ENCODE measurements at regions not wholly inside any gene's neighbourhood (a gene's known extent, or its start where the extent isn't known, plus 50 kb on each side); places are given as distances from the start of the nearest gene placed in this dataset.

DNA sequence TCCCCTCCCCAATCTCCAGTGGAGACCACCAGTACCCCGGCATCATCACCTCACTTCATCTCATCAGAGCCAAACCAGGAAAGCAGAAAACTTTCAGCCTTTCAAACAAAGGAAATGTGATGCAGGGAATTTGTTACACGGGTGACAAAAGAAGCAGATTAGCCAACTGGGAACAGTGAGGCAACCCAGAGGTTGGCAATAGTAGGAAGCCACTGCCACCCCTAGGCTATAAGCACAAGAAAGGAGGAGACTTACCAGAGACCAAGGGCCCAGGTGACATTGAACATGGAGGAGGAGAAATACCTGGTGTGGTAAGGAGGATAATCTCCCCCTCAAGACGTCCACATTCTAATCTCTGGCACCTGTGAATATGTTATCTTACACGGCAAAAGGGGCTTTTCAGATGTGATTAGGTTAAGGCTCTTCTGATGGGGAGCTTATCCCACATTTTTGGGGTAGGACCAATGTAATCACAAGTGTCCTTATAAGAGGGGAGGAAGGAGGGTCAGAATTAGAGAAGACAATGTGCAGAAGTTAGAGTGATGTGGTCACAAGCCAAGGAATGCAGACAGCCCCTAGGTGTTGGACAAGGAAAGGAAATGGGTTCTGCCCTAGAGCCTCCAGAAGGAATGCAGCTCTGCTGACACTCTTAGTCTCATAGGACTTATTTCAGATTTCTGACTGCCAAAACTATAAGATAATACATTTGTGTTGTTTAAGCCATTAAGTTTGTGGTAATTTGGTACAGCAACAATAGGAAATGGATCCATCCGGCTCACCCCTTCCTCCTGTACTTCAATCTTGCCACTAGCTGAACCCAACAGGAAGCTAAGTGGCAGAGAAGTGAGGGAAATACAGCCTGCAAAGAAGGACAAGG, 83.6 kb upstream of the VAV3 start:
- Mint-ChIP-seq H3K27me3 (peaks cover 57% of the 10 kb centered on the region), H3K4me1 (ENCODE audit: low read depth) (peaks cover 20% of the 10 kb centered on the region), H3K27ac (no peak overlapping the region), H3K9me3 (ENCODE audit: low read depth) (no peaks in the 10 kb centered on the region), H3K4me3 (ENCODE audit: low read depth) (no peak overlapping the region), H3K36me3 (ENCODE audit: insufficient read depth) (no peaks in the 10 kb centered on the region)
- no peak for DNase-seq (ENCODE audit: low spot score, unreplicated experiment)
- no peak for TF ChIP-seq CTCF (IDR thresholded peaks at IDR 0.05; ENCODE audit: unreplicated experiment)

GRCh38 chr1:108047085-108047484, 82.1 kb upstream of the VAV3 start:
- no peak overlapping the region for H3K4me3 Mint-ChIP-seq (ENCODE audit: low read depth)
- H3K36me3 Mint-ChIP-seq (ENCODE audit: insufficient read depth): no peaks in the 10 kb centered on the region
- H3K27ac Mint-ChIP-seq: no peak overlapping the region
- TF ChIP-seq CTCF (IDR thresholded peaks at IDR 0.05; ENCODE audit: unreplicated experiment): no peak
- H3K4me1 Mint-ChIP-seq (ENCODE audit: low read depth): peaks cover 20% of the 10 kb centered on the region
- H3K27me3 Mint-ChIP-seq: peaks cover 61% of the 10 kb centered on the region
- no peak for DNase-seq (ENCODE audit: low spot score, unreplicated experiment)
- no peaks in the 10 kb centered on the region for H3K9me3 Mint-ChIP-seq (ENCODE audit: low read depth)

DNA sequence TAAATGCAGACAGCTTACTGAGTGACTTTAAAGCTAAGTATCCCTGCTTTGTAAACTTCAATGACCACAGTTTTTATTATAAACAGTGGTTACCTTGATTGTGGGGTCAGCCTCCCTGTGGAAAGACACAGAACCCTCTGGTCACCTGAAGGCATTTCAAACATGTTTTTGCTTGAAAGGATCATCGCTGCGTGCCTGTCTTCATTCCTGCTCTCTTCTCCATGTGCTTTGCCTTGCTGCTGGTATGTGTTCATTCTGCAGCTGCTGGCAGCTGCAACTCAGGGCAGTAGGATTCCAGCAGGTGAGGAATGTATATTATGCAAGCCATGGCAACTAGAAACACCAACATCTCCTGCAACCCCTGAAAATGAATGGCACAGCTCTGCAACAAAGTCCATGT, 81.0 kb upstream of the VAV3 start:
- no peak for TF ChIP-seq CTCF (IDR thresholded peaks at IDR 0.05; ENCODE audit: unreplicated experiment)
- Mint-ChIP-seq H3K4me3 (ENCODE audit: low read depth) (no peak overlapping the region), H3K27ac (no peak overlapping the region), H3K36me3 (ENCODE audit: insufficient read depth) (no peaks in the 10 kb centered on the region), H3K27me3 (peaks cover 65% of the 10 kb centered on the region), H3K9me3 (ENCODE audit: low read depth) (no peaks in the 10 kb centered on the region), H3K4me1 (ENCODE audit: low read depth) (peaks cover 21% of the 10 kb centered on the region)
- no peak for DNase-seq (ENCODE audit: low spot score, unreplicated experiment)

- peaks cover 65% of the 10 kb centered on the region for H3K27me3 Mint-ChIP-seq
- no peak for TF ChIP-seq CTCF (IDR thresholded peaks at IDR 0.05; ENCODE audit: unreplicated experiment)
- H3K4me1 Mint-ChIP-seq (ENCODE audit: low read depth): peaks cover 21% of the 10 kb centered on the region
- no peak overlapping the region for H3K4me3 Mint-ChIP-seq (ENCODE audit: low read depth)
- H3K36me3 Mint-ChIP-seq (ENCODE audit: insufficient read depth): no peaks in the 10 kb centered on the region
- H3K9me3 Mint-ChIP-seq (ENCODE audit: low read depth): no peaks in the 10 kb centered on the region
- no peak overlapping the region for H3K27ac Mint-ChIP-seq
- no peak for DNase-seq (ENCODE audit: low spot score, unreplicated experiment)
These were observed 80.5 kb upstream of the VAV3 start for GRCh38 chr1:108045460-108045859.

DNA sequence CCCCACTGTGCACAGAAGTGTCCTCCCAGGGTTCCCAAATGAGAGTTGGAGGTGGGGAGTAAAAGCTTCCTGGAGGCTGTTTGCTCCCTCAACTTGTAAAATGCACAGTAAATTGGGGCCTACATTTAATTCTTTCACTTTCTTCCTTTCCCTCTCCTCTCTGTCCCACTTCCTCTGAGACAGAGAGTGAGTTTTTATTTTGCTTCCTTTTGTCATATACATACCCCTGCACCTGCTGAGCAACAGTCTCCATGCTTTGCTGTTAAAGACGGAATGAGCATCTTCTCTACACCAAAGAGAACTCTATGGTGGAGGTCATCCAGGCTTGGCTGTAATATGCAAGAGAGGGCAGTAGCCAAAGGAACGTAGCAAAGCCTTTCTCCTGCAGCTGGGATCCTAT, 79.3 kb upstream of the VAV3 start:
- DNase-seq (ENCODE audit: low spot score, unreplicated experiment): no peak
- no peak for TF ChIP-seq CTCF (IDR thresholded peaks at IDR 0.05; ENCODE audit: unreplicated experiment)
- Mint-ChIP-seq H3K27ac (no peak overlapping the region), H3K4me3 (ENCODE audit: low read depth) (no peak overlapping the region), H3K27me3 (peaks cover 59% of the 10 kb centered on the region), H3K4me1 (ENCODE audit: low read depth) (peaks cover 13% of the 10 kb centered on the region), H3K9me3 (ENCODE audit: low read depth) (no peaks in the 10 kb centered on the region), H3K36me3 (ENCODE audit: insufficient read depth) (no peaks in the 10 kb centered on the region)
